Lower leg skin (tissue), 4 donors: ENCODE measurements at regions not wholly inside any gene's neighbourhood (a gene's known extent, or its start where the extent isn't known, plus 50 kb on each side); places are given as distances from the start of the nearest gene placed in this dataset.
A peak's percentile ranks its signal among the peaks of the same experiment; 100 is the strongest.

Experiments used
- DNase-seq, 2 donors: peaks; one replicate each; pipeline ENCODE4 v3.0.0-alpha.2; 2019; ENCODE audit warnings: low spot score in 2 of 2
- H3K4me3 ChIP-seq: fragments of 200-600 bp; sonication (generic); 2 replicates; pipeline ENCODE4 v1.5.1; 2017; ENCODE audit warnings: mild to moderate bottlenecking, low read depth; ENCODE audit not compliant: poor library complexity, severe bottlenecking
- CTCF ChIP-seq, 3 donors: fragments of 450-650 bp; IDR thresholded peaks; one replicate each; pipeline ENCODE4 v1.5.1; 2016; ENCODE audit warnings: antibody characterized with exemption in 3 of 3, mild to moderate bottlenecking in 3 of 3, moderate library complexity in 2 of 3
- POLR2A ChIP-seq, 2 donors: fragments of 450-650 bp; IDR thresholded peaks; one replicate each; pipeline ENCODE4 v1.6.1; 2016 to 2017; ENCODE audit warnings: antibody characterized with exemption in 2 of 2, mild to moderate bottlenecking in 1 of 2, moderate library complexity in 1 of 2
- WGBS, 2 donors: methylation state at CpG; one replicate each; pipeline ENCODE4 v1.1.5; 2018; 5-methylcytosine and 5-hydroxymethylcytosine counted together
- intact Hi-C: fragments of 100-400 bp; cut with DNase I; formaldehyde crosslinking; loops from one replicate; pipeline ENCODE4 v1.15.0; 2023; ENCODE audit warnings: low total_unique reads

GRCh38 chr1:218886101-218886871 lies 287.4 kb upstream of the LYPLAL1 start:
- no peak for TF ChIP-seq POLR2A (IDR thresholded peaks at IDR 0.05)
- TF ChIP-seq CTCF (IDR thresholded peaks at IDR 0.05) = no peak
- DNase-seq = peak; percentile 23 to 87
- intact Hi-C loops = no loop called here
- H3K4me3 ChIP-seq = no peak overlapping the region
- 41 to 44% methylated on average over 6 of the region's 6 CpGs for WGBS, 2 donors

DNA sequence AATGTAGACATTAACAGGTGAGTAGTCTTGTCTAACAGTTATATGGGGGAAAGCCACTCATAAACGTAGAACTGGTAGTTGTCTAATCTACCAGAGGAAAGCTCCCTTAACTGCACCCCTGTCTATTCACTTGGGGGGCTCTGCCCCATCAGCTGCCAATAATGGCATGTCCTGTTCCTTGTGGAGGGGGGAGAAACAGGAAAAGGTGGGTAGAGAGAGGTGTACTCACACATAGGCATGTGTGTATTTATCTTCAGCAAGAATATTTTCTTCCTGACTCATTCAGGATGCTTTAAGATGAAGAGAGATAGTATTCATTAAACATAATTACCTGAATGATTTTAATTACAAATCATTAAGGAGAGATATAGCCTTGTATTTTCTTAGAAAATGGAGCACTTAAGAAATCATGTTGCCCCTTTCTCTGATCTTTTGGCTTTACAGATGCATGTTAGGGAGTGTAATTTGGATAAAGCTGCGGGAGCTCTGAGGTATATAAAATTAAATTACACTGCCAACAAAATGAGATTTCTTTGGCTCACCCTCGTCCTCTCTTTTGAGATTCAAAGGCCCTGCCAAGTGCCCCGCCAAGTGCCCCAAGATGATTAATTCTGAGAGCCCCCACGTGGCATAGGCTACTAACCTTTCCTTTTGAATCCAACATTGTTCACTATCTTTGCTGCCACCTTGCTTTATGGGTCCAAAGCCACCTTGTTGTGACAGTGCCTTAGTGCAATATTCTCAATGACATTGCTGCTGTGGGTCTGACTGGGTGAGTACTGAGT lies 286.3 kb upstream of the LYPLAL1 start:
- intact Hi-C loops = no loop called here
- WGBS, 2 donors = 54 to 69% methylated on average over 5 of the region's 5 CpGs
- DNase-seq = no peak
- H3K4me3 ChIP-seq = no peak overlapping the region
- no peak for TF ChIP-seq POLR2A (IDR thresholded peaks at IDR 0.05)
- no peak for TF ChIP-seq CTCF (IDR thresholded peaks at IDR 0.05)

DNA sequence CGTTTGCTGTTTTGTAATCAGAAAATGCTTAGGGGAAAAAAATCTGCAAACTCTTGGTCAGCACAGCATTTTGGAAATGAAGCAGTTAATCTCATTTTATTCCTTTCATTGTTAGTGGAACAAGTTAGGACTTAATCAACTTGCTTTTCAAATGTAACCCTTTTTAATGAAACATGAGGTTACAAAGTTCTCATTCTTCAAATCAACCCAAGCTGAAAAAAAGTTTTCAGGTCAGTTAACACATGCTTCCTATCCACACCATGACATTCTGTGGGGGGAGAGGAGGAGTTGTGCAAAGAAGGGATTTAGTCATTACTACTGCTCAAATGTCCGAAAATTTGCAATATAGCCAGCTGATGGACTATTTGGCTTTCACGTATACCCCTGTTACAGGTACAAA lies 283.2 kb upstream of the LYPLAL1 start:
- TF ChIP-seq POLR2A (IDR thresholded peaks at IDR 0.05) = no peak
- no peak for TF ChIP-seq CTCF (IDR thresholded peaks at IDR 0.05)
- WGBS, 2 donors = 83 to 89% methylated on average over 3 of the region's 3 CpGs
- intact Hi-C loops = no loop called here
- H3K4me3 ChIP-seq = no peak overlapping the region
- no peak for DNase-seq

GRCh38 chr1:218891577-218891976 lies 282.1 kb upstream of the LYPLAL1 start:
- no peak for TF ChIP-seq POLR2A (IDR thresholded peaks at IDR 0.05)
- TF ChIP-seq CTCF (IDR thresholded peaks at IDR 0.05) = no peak
- intact Hi-C loops = no loop called here
- WGBS, 2 donors = 84 to 87% methylated on average over 5 of the region's 5 CpGs
- DNase-seq = no peak
- H3K4me3 ChIP-seq = no peak overlapping the region

DNA sequence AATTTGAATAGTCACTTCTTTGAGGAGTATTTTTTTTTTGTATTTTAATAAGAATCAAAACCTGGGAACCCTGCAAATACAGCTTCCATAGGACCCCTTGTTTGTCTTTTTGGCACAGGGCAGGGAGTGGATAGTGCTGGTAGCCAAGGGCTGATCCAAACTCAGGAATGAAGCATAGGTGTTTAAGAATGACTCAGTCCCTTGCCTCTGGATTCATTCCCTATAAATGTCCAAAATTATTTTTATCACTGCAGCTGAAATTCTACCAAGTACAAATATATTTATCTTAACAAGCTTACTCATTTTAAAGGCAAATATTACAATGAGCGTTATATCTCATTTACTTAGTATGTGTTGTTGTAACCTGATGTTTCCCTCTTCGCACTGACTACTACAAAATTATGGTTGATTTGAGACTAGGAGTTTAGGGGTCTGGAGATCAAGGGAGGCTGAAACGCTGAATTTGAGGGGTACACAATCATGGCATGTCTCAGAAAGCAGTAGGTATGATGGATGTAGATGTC lies 278.6 kb upstream of the LYPLAL1 start:
- no peak for TF ChIP-seq CTCF (IDR thresholded peaks at IDR 0.05)
- TF ChIP-seq POLR2A (IDR thresholded peaks at IDR 0.05) = no peak
- WGBS, 2 donors = 74 to 85% methylated on average over 3 of the region's 3 CpGs
- H3K4me3 ChIP-seq = no peak overlapping the region
- DNase-seq = no peak
- intact Hi-C loops = no loop called here
